ACC112 (cell line): ENCODE measurements at regions not wholly inside any gene's neighbourhood (a gene's known extent, or its start where the extent isn't known, plus 50 kb on each side); places are given as distances from the start of the nearest gene placed in this dataset.
A peak's percentile ranks its signal among the peaks of the same experiment; 100 is the strongest.

Experiments
- H2AFZ ChIP-seq: fragments of 200-600 bp; sonication (generic); one replicate; pipeline ENCODE4 v1.6.0; 2017; ENCODE audit warnings: antibody characterized with exemption, low read length; ENCODE audit not compliant: unreplicated experiment
- H3K27ac ChIP-seq: fragments of 200-600 bp; sonication (generic); 2 replicates; pipeline ENCODE4 v1.5.1; 2014; ENCODE audit warnings: low read depth, mild to moderate bottlenecking, antibody characterized with exemption, low read length, moderate library complexity
- H3K27me3 ChIP-seq: fragments of 200-600 bp; sonication (generic); 2 replicates; pipeline ENCODE4 v1.6.1; 2014; ENCODE audit warnings: mild to moderate bottlenecking, antibody characterized with exemption, low read length, moderate library complexity, mixed read lengths; ENCODE audit not compliant: insufficient read depth
- H3K36me3 ChIP-seq: fragments of 200-600 bp; sonication (generic); 2 replicates; pipeline ENCODE4 v1.6.1; 2016; ENCODE audit warnings: mild to moderate bottlenecking, antibody characterized with exemption, low read length, moderate library complexity, mixed read lengths; ENCODE audit not compliant: insufficient read depth
- H3K4me1 ChIP-seq: fragments of 200-600 bp; sonication (generic); one replicate; pipeline ENCODE4 v1.6.1; 2016; ENCODE audit warnings: low read length, mixed read lengths; ENCODE audit not compliant: insufficient read depth, unreplicated experiment, control insufficient read depth
- H3K4me3 ChIP-seq: fragments of 200-600 bp; sonication (generic); 2 replicates; pipeline ENCODE4 v1.5.1; 2014; ENCODE audit warnings: mild to moderate bottlenecking, low read depth, low read length
- H3K79me2 ChIP-seq: fragments of 200-600 bp; sonication (generic); one replicate; pipeline ENCODE4 v1.6.0; 2016; ENCODE audit warnings: low read length; ENCODE audit not compliant: control insufficient read depth, unreplicated experiment, insufficient read depth

GRCh38 chr12:76685246-76685678, 78.7 kb upstream of the ZDHHC17 start:
- H3K4me1 ChIP-seq = peaks cover 12% of the 10 kb centered on the region
- no peak overlapping the region for H3K4me3 ChIP-seq
- no peaks in the 10 kb centered on the region for H3K36me3 ChIP-seq
- H3K27me3 ChIP-seq = no peaks in the 10 kb centered on the region
- H2AFZ ChIP-seq = peak overlapping the region; percentile 34
- no peaks in the 10 kb centered on the region for H3K79me2 ChIP-seq
- H3K27ac ChIP-seq = no peak overlapping the region

DNA sequence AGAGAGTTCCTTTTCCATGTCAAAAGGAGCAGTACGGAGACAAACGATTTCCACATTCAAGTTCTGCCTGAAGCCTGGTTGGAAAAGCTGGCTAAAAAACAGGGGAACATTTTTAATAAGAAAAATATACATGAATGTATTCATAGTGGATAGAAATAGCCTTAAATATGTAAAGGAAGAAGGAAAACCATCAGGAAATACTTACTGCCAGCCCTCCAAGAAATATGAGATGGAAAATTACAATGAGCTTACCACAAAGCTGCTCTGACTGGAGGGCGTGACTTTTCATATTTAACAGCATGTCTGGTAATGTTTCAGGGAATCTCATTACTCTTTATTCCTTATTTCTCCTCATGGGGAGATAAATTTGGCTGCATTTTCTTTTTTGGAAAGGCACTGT, 75.9 kb upstream of the ZDHHC17 start:
- H3K4me1 ChIP-seq = peaks cover 12% of the 10 kb centered on the region
- H2AFZ ChIP-seq = peak overlapping the region; percentile 19
- H3K27me3 ChIP-seq = no peaks in the 10 kb centered on the region
- peak overlapping the region; percentile 14; the same call in 1 of the 2 replicates for H3K4me3 ChIP-seq
- H3K36me3 ChIP-seq = no peaks in the 10 kb centered on the region
- H3K79me2 ChIP-seq = no peaks in the 10 kb centered on the region
- no peak overlapping the region for H3K27ac ChIP-seq

DNA sequence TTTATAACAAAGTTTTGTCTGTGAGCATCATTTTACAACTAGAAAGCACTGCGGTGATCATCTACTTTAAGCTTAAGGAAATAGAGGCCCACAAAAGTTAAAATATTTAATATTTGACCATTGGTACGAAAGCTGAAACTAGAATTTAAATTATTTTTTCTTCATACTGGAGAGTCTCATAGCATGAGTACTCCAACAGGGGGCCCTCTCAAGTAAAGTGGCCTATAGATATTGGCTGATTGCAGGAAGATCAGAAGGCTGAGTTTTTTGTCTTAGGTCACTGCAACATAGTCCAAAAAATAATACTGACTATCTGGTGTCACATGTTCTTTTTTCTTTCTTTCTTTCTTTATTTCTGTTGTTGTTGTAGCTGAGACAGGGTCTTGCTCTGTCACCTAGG, 75.3 kb upstream of the ZDHHC17 start:
- Histone ChIP-seq H3K4me1 (peaks cover 12% of the 10 kb centered on the region), H3K36me3 (no peaks in the 10 kb centered on the region), H2AFZ (peak overlapping the region; percentile 19), H3K79me2 (no peaks in the 10 kb centered on the region), H3K27ac (no peak overlapping the region), H3K27me3 (no peaks in the 10 kb centered on the region), H3K4me3 (no peak overlapping the region; the same call in 1 of the 2 replicates)

DNA sequence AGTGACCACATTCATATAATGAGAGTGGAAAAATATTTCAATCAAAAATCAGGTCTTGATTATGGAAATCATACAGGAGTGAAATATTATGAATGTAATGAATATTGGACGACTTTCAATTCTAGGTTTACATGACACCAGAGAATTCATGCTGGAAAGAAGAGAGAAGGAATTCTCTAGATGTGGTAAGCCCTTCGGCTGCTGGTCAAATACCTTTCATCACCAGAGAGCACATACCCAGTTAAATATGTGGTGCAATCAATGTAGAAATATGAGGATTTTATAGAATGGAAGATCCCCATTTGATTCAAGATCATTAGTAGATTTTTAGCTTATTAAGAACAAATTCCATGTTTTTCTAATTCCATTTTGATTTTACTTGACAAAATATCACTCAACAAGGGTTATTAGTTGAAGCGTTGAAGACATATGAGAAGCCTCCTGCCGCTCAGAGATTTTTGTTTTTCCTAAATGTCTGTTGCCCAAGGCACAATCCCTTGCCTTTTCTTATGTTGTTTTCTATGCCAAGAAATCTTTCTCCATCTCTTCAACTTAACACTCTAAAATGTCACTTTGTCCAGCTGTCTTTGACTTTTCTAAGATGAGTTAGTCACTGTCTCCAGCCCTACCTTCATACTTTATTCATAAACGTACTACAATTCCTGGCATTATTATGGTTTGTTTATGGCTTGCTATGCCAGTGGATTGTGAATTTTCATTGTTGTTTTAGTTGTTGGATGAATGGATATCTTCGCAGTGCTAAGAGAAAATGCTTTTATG, 72.8 kb upstream of the ZDHHC17 start:
- Histone ChIP-seq H3K36me3 (no peaks in the 10 kb centered on the region), H3K79me2 (no peaks in the 10 kb centered on the region), H3K27me3 (no peaks in the 10 kb centered on the region), H3K4me1 (peaks cover 8% of the 10 kb centered on the region), H2AFZ (no peak overlapping the region), H3K27ac (no peak overlapping the region), H3K4me3 (no peak overlapping the region)

DNA sequence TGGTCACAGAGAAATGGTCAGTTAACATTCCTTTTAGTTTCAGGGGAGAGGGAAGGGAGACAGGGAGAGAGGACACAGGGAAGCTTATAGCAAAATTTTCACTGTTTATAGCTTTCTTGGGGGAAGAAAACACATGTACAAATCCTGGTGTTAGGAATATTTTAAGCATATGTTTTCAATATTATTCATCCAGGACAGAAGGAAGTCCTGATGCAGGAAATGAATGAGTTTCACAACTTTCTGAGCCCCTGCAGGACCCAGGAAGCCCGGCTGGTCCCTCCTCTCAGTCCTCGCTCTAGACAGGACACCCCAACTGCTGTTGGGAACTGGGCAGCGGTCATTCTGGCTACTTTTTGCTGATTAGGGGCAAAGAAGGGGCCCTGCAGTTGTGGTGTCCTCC, 71.1 kb upstream of the ZDHHC17 start:
- H3K36me3 ChIP-seq = no peaks in the 10 kb centered on the region

GRCh38 chr12:76694369-76694768, 69.5 kb upstream of the ZDHHC17 start:
- Histone ChIP-seq H3K79me2 (no peaks in the 10 kb centered on the region), H3K27ac (no peak overlapping the region), H3K36me3 (no peaks in the 10 kb centered on the region), H3K4me1 (no peaks in the 10 kb centered on the region), H3K27me3 (no peaks in the 10 kb centered on the region), H2AFZ (no peak overlapping the region), H3K4me3 (no peak overlapping the region)

More for the DNA sequence above, 71.1 kb upstream of the ZDHHC17 start:
- Histone ChIP-seq H3K27me3 (no peaks in the 10 kb centered on the region), H2AFZ (no peak overlapping the region), H3K79me2 (no peaks in the 10 kb centered on the region), H3K4me3 (no peak overlapping the region), H3K4me1 (peaks cover 4% of the 10 kb centered on the region), H3K27ac (no peak overlapping the region)

DNA sequence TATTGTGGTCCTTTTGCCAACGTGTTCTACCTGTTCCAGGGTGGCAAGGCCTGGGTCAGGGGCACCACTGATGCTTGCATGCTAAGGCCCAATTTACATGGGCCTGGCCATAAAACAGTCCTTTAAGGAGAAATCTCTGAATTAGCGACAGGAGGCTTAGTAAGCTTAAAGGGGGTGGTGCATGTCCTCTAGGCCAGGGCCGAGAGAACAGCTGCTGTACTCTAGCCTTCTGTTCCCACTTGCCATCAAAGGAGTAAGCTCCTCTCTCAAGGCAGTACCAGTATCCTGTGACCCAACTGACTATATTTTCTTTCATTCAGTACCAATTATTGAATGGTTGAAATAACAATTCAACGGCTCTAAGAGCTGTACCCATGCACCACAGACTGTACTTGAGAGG, 67.7 kb upstream of the ZDHHC17 start:
- Histone ChIP-seq H3K27me3 (no peaks in the 10 kb centered on the region), H3K36me3 (no peaks in the 10 kb centered on the region), H3K79me2 (no peaks in the 10 kb centered on the region), H3K27ac (no peak overlapping the region), H3K4me3 (no peak overlapping the region), H3K4me1 (no peaks in the 10 kb centered on the region), H2AFZ (no peak overlapping the region)

- no peak overlapping the region for H2AFZ ChIP-seq
- no peaks in the 10 kb centered on the region for H3K79me2 ChIP-seq
- no peak overlapping the region for H3K27ac ChIP-seq
- no peaks in the 10 kb centered on the region for H3K4me1 ChIP-seq
- H3K27me3 ChIP-seq = no peaks in the 10 kb centered on the region
- H3K36me3 ChIP-seq = no peaks in the 10 kb centered on the region
- no peak overlapping the region for H3K4me3 ChIP-seq
Observed at GRCh38 chr12:76697849-76698248, 66.1 kb upstream of the ZDHHC17 start.

DNA sequence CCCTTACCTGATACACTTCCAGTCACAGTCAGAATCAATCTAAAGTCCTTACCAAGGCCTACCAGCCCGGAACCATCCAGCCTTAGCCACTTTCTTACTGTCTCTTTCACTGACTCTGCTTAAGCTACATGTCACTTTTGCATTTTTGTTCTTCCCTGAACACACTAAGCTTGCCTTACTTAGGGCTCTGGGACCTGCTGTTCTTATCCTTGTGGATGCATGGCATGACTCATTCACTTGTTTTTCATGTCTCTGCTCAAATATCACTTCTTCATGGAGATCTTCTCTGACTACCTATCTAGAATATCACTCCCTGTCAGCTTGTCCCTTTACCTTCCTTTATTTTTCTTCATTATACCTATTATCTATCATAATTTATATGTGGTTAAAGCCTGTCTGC, 65.6 kb upstream of the ZDHHC17 start:
- Histone ChIP-seq H3K36me3 (no peaks in the 10 kb centered on the region), H3K4me1 (no peaks in the 10 kb centered on the region), H2AFZ (no peak overlapping the region), H3K27me3 (no peaks in the 10 kb centered on the region), H3K27ac (no peak overlapping the region), H3K79me2 (no peaks in the 10 kb centered on the region), H3K4me3 (no peak overlapping the region)

DNA sequence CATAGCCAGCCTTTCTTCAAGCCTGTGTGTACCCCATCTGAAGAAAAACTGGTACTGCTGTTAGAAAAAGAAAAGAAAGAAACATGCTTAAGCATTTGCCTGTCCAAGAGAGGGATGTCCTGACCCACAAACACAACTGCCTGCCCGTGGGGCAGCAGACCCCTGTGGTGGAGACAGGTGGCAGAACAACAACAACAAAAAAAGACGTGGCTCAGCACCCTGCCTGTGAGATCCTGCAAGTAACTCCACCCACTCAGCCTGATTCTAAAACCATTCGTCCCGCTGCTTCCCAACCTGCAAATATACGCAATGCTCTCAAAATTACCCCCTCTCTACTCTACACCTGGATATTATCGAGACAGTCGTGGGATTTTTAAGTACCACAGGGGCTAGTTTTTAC, 64.9 kb upstream of the ZDHHC17 start:
- no peak overlapping the region for H3K27ac ChIP-seq
- no peaks in the 10 kb centered on the region for H3K27me3 ChIP-seq
- no peaks in the 10 kb centered on the region for H3K79me2 ChIP-seq
- H3K4me1 ChIP-seq = no peaks in the 10 kb centered on the region
- H3K4me3 ChIP-seq = no peak overlapping the region
- H2AFZ ChIP-seq = no peak overlapping the region
- no peaks in the 10 kb centered on the region for H3K36me3 ChIP-seq

- no peak overlapping the region for H3K27ac ChIP-seq
- no peaks in the 10 kb centered on the region for H3K79me2 ChIP-seq
- peaks cover 14% of the 10 kb centered on the region for H3K4me1 ChIP-seq
Observed at GRCh38 chr12:76701690-76702089, 62.2 kb upstream of the ZDHHC17 start.

More at GRCh38 chr12:76701690-76702089, 62.2 kb upstream of the ZDHHC17 start:
- H3K4me3 ChIP-seq = no peak overlapping the region
- no peaks in the 10 kb centered on the region for H3K27me3 ChIP-seq
- H2AFZ ChIP-seq = no peak overlapping the region
- no peaks in the 10 kb centered on the region for H3K36me3 ChIP-seq
